ENCODE measurements at regions not wholly inside any gene's neighbourhood (a gene's known extent, or its start where the extent isn't known, plus 50 kb on each side); places are given as distances from the start of the nearest gene placed in this dataset.
"Not testable (repeated sequence)": the region's sequence is repeated elsewhere in the genome, so short reads cannot be mapped to it uniquely, and the experiment has no call there.

DNA sequence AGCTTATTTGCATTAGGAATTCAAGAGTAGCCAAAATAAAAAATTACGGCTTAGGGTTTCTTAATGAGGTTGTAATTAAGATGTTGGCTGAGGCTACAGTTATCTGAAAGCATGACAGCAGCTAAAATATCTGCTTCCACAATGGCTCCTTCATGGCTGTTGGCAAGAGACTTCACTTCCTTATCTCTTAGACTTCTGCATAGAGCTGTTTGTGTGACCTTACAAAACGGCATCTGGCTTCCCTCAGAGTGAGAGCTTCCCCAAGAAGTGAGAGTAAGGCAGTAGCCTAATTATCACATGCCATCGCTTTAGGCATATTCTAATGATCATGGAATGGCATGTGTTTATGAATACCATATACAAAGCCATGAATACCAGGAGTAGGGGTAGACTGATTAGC is 57.6 kb downstream of the CCDC59 start:
- DNase-seq (ENCODE audit: low read depth in 1 of 2, low spot score in 1 of 2), result no peak

DNA sequence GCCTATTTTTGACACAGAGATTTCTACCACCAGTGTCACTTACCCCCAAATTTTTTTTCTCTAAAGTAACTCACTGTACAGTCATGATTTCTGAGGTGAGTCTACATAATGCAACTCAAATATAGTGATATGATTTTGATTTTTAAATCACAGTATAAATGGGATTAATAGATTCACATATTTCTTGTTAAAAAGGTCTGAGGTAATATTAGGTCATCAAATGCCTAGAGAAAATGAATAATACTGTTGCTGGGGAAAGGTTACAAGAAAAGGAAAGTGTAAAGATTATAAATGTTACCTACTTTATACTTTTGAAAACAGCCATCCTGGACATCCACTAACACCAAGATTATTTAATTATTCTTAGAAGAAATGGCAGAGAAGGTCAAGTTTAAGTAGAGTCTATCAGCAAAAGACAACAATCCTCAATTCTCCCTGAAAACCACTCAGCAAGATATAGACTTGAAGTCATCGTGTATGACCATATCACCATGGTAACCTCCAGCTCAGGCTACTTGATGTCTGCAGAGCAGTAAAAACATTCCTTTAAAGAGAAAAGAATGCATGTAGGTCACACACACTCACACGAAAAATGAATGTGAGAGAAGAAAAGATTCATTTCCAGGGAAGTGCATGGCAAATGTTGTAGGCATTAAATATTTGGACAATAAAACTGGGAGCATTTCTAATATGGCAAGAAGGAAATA is 58.7 kb downstream of the CCDC59 start:
- no peak for DNase-seq (ENCODE audit: low read depth in 1 of 2, low spot score in 1 of 2)

DNA sequence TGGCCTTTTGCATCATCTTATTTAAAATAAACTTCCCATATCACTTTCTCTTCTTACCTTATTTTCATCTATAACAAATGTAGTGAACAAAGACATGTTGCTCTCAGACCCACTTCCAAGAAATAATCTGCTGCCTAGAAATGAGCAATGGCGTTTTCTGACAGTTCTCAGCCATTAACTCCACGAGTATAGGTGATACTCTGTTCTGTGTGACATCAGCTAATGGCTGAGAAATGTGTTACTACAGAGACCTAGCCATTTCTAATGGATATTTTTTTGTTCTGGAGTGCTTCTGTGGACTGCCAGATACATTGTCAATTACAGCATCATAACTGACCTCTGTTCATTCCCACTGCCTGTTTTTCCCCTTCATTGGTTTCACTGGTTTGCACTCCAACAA is 67.8 kb downstream of the CCDC59 start:
- no peak for DNase-seq (ENCODE audit: low read depth in 1 of 2, low spot score in 1 of 2)

- not testable (repeated sequence) for DNase-seq (ENCODE audit: low read depth in 1 of 2, low spot score in 1 of 2)
Measured at GRCh38 chr12:82281335-82281734, 76.9 kb downstream of the CCDC59 start.

DNA sequence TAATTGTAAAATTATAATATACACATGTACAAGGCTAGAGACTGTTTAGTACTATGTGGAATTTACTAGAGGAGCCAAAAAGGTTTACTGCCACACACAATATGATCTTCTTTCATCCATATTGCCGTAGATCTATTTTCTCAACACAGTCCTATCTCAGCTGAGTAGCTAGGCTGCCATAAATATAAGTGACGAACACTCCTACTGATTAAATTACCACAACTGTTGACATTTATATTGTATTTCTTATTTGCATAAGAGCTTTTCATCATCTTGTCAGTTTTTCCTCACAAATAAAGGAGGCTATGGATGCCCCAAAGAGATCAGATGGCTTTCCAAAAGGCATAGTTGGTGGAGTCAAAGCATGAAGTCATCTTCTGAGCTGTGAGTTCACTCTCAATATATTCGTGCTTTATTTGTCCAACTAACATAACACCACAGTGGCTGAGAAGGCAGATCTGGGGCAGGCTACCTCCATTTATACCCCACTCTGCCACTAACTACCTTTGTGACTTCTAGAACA is 78.6 kb downstream of the CCDC59 start:
- no peak for DNase-seq (ENCODE audit: low read depth in 1 of 2, low spot score in 1 of 2)

GRCh38 chr12:82277582-82277981 is 80.6 kb downstream of the CCDC59 start:
- DNase-seq (ENCODE audit: low read depth in 1 of 2, low spot score in 1 of 2), result no peak

GRCh38 chr12:82242729-82243128 is 115.5 kb downstream of the CCDC59 start:
- DNase-seq (ENCODE audit: low read depth in 1 of 2, low spot score in 1 of 2), result no peak

- no peak for DNase-seq (ENCODE audit: low read depth in 1 of 2, low spot score in 1 of 2)
Measured at GRCh38 chr12:82225871-82226270, 132.3 kb downstream of the CCDC59 start.

DNA sequence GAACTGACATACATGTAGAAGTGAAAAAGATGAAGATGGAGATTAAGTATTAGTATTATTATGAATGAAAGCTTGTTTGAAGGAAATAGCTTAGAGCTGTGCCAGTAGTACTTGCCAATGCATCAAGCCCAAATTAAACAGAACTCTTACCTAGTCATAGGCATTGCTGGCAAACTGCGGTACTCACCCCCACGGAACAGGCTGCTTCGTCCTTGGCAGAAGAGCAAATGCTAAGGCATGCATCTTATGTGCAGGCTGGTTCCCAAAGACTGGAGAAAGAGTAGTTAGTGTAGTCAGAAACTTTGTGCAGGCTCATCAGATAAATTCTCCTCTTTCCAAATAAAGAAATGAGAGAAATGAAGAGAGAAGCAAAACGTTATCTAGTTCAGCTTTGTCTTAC is 134.8 kb downstream of the CCDC59 start:
- DNase-seq (ENCODE audit: low read depth in 1 of 2, low spot score in 1 of 2), result no peak

- DNase-seq (ENCODE audit: low read depth in 1 of 2, low spot score in 1 of 2), result no peak
Measured at GRCh38 chr12:82216475-82216874, 141.7 kb downstream of the CCDC59 start.

DNA sequence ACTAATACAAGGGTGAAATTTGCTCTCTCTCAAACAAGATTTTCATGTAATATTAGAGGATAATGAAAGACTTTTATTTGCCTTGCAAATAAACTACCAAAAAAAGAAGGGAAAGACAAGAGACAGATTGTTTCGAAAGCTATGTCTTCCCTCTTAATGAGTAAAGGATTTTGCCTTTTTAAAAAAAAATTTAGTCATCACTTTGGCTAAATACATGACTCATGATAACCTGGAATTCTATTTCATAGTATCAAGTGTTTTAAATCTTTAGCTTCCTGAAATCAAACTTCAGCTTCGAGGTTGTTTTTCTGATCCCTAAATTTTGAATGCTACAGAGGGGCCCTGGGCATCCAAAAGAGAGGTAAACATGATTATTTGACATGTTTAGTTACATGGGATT is 144.4 kb downstream of the CCDC59 start:
- no peak for DNase-seq (ENCODE audit: low read depth in 1 of 2, low spot score in 1 of 2)

GRCh38 chr12:82210882-82211281 is 147.3 kb downstream of the CCDC59 start:
- no peak for DNase-seq (ENCODE audit: low read depth in 1 of 2, low spot score in 1 of 2)

DNA sequence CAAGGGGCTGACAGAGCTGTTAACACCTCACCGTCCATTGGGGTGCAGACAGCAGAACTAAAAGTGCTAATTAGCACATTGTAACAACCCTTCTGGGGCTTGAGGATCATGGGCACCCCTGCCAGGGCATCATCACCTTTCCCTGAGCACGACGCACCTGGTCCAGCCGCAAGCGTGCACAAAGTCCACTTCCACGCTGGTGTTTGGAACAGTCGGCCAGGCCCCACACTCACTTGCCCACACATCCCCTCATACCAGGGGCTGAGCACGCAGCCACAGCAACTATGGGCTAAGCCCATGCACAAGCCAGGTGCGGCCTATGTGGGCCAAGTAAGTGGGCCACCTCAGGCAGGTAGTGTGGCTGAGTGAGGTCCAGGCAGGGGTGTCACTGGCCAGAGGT is 148.7 kb downstream of the CCDC59 start:
- no peak for DNase-seq (ENCODE audit: low read depth in 1 of 2, low spot score in 1 of 2)

DNA sequence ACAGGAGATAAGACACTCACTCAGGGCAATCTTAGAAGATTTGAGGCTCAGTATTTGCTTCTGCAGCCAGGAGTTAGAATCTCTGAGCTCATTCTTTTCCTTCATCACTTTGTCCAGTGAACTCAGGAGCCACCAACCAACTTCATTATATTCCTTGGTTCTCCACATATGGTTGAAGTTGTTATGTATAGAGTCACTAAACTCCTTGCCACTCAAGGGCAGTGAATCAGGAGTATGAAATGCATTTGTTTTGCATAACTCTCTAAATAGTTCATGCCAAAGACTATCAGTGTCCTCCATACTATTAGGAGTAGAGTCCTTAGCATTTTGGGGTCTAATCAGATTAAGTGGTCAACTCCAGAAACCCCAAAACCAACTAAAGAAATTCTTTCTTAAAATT is 150.6 kb downstream of the CCDC59 start:
- DNase-seq (ENCODE audit: low read depth in 1 of 2, low spot score in 1 of 2), result no peak

DNA sequence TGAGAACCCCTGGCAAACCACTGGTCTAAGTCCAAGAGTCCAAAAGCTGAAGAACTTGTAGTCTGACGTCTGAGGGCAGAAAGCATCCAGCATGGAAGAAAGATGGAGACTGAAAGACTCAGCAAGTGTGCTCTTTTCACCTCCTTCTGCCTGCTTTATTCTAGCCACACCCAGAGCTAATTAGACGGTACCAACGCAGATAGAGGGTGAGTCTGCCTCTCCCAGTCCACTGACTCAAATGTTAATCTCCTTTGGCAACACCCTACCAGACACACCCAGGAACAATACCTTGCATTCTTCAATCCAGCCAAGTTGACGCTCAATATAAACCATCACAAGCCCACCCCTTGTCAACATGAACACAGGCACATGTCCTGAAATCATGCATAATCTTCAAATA is 155.1 kb downstream of the CCDC59 start:
- no peak for DNase-seq (ENCODE audit: low read depth in 1 of 2, low spot score in 1 of 2)

- no peak for DNase-seq (ENCODE audit: low read depth in 1 of 2, low spot score in 1 of 2)
Measured at GRCh38 chr12:82187595-82187994, 170.6 kb downstream of the CCDC59 start.

GRCh38 chr12:82187011-82187410 is 171.2 kb downstream of the CCDC59 start:
- no peak for DNase-seq (ENCODE audit: low read depth in 1 of 2, low spot score in 1 of 2)

GRCh38 chr12:82186282-82186681 is 171.9 kb downstream of the CCDC59 start:
- DNase-seq (ENCODE audit: low read depth in 1 of 2, low spot score in 1 of 2), result no peak

GRCh38 chr12:82184844-82185243 is 173.3 kb downstream of the CCDC59 start:
- no peak for DNase-seq (ENCODE audit: low read depth in 1 of 2, low spot score in 1 of 2)

- DNase-seq (ENCODE audit: low read depth in 1 of 2, low spot score in 1 of 2), result no peak
Measured at GRCh38 chr12:82182601-82183190, 175.5 kb downstream of the CCDC59 start.

- DNase-seq (ENCODE audit: low read depth in 1 of 2, low spot score in 1 of 2), result no peak
Measured at GRCh38 chr12:82176761-82177490, 181.3 kb downstream of the CCDC59 start.

GRCh38 chr12:82176026-82176425 is 182.2 kb downstream of the CCDC59 start:
- no peak for DNase-seq (ENCODE audit: low read depth in 1 of 2, low spot score in 1 of 2)
